Suppressor macrophage treated with lipopolysaccharide for 4 hours (primary cell): ENCODE measurements at regions not wholly inside any gene's neighbourhood (a gene's known extent, or its start where the extent isn't known, plus 50 kb on each side); places are given as distances from the start of the nearest gene placed in this dataset.
A peak's percentile ranks its signal among the peaks of the same experiment; 100 is the strongest.
"Not testable (repeated sequence)": the region's sequence is repeated elsewhere in the genome, so short reads cannot be mapped to it uniquely, and the experiment has no call there.

Experiments used
- DNase-seq: peaks from one replicate; pipeline ENCODE4 v3.0.0-alpha.2; 2020

DNA sequence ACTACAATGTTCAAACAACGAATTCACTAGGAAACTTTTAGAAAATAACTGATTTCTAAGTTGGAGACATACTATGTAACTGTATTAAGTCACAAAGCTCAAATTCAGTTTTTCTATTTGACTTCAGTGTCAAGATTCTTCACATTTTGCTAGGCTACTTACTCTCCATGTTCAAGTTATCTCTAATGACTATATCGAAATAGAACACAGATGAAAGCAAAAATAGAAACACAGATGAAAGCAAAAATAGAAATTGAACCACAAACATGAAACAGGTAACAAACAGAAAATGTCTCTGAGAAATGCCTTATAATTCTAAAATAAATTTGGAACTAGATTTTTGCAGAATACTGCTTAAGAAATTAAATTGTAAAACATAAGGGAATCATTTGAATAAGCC, 113.5 kb downstream of the SPDYE17 start:
- DNase-seq: not testable (repeated sequence)

DNA sequence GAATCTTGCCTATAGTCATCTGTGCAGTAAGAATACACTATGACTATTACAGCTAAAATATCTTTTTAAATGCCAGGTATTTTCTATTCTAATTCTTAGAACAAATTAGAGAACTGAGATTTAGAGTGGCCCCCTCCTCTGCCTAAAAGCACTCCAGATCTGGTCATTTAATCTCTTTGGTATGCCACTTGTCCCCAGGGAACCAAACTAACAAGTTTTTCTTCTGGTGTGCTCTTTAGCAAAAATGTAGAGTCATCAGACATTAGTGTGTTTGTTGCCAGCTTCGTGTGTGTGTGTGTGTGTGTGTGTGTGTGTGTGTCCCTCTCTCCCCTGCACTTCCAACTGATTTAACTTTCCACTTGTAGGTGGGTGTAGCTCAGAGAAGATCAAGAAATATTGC, 117.8 kb downstream of the SPDYE17 start:
- not testable (repeated sequence) for DNase-seq

GRCh38 chr7:76912011-76912814, 119.9 kb downstream of the SPDYE17 start:
- DNase-seq: not testable (repeated sequence)

GRCh38 chr7:76904688-76905087, 127.5 kb downstream of the SPDYE17 start:
- not testable (repeated sequence) for DNase-seq

DNA sequence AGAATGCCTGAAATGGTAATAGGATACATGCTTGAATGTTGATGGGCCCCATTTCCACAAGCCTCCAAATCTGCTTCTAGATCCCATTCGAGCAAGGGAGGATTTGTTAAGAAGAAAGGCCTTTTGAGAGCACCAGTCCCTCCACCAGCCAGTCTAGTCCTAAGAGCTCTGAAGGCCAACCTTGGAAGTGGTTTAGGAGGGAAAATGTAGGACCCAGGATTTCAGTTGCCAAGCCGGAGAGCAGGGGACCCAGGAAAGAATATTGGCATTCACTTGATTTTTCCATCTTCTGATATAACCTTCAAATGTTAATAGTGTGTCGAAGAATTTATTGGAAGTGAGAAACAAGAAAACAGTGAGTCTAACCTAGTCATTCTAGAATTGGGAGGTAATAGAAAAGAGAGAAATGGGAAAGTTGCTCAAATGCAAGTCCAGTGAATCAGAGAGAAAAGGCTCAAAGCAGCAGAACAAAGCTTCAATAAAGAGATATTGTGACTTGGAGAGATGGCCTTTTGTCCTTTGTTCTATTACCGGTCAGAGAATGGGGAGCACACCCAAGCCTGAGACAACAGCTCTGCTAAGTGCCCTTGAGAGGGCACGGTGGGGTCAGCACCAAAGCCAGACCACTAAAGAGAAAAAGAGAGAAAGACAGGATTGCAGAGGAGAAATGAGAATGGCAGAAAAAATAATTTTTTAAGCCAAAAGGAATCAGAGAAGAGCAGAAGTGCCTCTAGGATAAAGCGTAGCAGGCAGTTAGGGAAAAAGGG, 130.0 kb downstream of the SPDYE17 start:
- DNase-seq: not testable (repeated sequence)

DNA sequence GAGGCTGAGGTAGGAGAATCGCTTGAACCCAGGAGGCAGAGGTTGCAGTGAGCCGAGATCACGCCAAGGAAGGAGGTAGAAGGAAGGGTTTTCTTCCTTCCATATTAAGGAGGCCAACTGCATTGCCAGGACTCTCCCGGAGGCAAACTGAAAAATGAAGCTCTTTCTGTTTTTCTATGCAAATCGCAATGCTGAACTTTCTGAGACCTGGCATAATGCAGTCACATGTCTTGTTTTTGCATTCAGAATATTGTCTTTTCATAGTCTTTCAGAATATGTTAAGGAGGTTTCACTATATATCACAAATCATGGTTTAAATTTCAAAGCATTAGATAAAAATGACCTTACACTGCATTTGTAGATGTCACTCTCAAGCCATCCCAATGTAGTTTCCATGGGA, 133.4 kb downstream of the SPDYE17 start:
- not testable (repeated sequence) for DNase-seq

GRCh38 chr7:76897007-76897406, 135.2 kb downstream of the SPDYE17 start:
- DNase-seq: not testable (repeated sequence)

GRCh38 chr7:76895696-76896095, 136.5 kb downstream of the SPDYE17 start:
- DNase-seq: not testable (repeated sequence)

DNA sequence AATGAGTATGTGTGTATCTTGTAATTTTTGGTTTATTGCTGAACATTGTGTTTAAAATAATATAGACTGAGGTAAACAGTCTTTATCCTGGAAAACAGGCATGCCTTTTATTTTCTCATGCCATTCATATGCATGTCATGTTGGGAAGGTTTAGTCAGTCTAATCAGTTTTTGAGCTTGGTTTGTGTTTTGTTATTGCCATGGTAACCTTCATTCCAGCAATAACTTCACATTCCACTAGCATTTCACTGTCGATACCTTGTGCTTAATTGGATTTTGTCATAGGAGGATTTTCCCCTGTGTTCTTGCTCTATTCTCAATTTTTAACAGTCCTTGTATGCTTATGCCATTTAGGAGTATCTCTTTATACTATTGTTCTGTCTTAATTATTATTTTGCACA, 140.4 kb downstream of the SPDYE17 start:
- not testable (repeated sequence) for DNase-seq

GRCh38 chr7:76879733-76880288, 152.3 kb downstream of the SPDYE17 start:
- not testable (repeated sequence) for DNase-seq

- DNase-seq: not testable (repeated sequence)
Observed at GRCh38 chr7:76875760-76876159, 156.4 kb downstream of the SPDYE17 start.

GRCh38 chr7:76870504-76870808, 161.7 kb downstream of the SPDYE17 start:
- DNase-seq: not testable (repeated sequence)

GRCh38 chr7:76867364-76867889, 164.7 kb downstream of the SPDYE17 start:
- not testable (repeated sequence) for DNase-seq

DNA sequence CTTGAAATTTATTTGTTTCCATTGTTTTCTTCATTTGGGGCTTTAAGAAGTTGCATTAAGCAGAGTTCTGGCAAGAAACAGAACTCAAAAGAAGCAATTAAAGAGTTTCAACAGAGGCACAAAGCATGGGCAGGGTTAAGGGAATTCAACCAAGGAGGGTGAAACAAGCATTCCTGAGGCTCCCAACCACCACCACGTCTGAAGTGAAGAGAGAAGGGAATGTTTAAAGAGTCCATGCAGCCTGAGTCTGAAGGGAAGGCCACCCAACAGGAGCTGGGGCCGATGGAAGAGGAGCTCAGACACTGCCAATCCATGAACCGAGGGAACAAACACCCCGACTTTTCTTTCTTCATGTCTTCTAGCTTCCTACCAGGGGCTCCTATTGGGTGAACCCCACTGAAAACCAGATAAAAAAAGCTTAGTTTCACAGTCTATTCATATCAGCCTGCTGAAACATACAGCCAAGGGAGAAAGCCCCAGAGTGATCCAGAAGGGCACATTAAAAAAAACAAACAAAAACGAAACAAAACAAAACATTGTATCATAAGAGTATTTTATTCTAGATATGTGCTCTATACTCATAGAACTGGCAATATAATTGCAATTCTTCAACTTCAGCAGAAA, 168.9 kb downstream of the SPDYE17 start:
- DNase-seq: not testable (repeated sequence)

DNA sequence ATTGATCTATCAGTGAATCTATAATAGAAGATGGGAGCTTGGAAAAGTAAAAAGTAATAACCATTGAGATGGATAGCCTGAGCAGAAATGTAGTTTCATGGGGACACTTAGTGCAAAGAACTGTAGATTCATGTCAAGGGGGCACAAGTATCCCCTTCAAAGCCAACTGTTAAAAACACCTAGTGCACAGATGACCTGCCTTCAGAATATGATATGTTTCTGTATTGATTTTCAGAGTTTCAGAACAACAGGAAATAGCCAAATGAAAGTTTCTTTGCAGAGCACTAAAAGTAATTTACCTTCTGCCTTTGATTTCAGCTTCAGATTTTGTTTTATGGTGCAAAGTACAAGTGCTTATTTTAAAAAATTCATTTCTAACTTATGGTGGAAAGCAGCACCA, 169.9 kb downstream of the SPDYE17 start:
- DNase-seq: not testable (repeated sequence)

DNA sequence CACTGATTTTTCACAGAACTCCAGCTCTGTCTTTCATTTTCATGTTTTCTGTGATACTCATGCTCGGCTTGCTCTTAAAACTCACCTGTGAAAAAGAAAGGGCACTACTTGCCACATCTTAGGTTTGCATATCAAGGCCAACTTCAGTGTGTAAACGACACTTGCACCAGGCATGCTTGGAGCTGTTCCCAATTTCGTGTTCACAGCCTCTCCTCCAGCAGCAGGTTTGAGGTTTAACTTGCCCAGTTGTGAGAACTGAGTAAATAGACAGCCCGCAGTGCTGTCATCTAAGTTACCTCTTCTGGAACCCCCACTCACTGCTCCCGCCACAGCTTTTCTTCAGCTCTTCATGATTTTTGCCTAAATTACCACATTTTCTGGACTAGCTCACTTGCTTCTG, 172.2 kb downstream of the SPDYE17 start:
- DNase-seq: not testable (repeated sequence)

DNA sequence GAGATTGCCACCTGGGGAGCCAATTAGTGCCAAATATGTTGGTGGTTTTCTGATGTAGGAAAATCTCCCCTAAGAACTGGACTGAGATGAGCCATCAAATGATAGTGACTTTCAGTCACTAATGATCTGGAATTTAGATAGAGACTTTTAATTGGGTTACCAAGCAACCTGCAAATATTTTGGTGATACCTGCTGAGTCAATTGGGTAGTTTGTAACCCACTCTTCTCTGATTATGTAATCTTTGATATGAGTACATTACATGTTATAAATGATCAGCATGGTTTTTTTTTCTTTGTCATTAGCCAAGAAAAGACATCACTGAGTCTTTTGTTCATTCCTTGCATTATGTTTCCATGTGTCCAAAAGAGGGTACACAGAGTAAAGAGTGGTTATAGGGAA, 177.5 kb downstream of the SPDYE17 start:
- not testable (repeated sequence) for DNase-seq

- DNase-seq: peak; percentile 14
Observed at GRCh38 chr7:76852787-76853584, 179.2 kb downstream of the SPDYE17 start.

- not testable (repeated sequence) for DNase-seq
Observed at GRCh38 chr7:76852362-76852761, 179.8 kb downstream of the SPDYE17 start.

GRCh38 chr7:76851617-76852016, 180.5 kb downstream of the SPDYE17 start:
- DNase-seq: not testable (repeated sequence)

GRCh38 chr7:76849887-76850563, 182.1 kb downstream of the SPDYE17 start:
- not testable (repeated sequence) for DNase-seq
